Hepatocyte (in vitro differentiated cells): ENCODE measurements at regions not wholly inside any gene's neighbourhood (a gene's known extent, or its start where the extent isn't known, plus 50 kb on each side); places are given as distances from the start of the nearest gene placed in this dataset.

Experiments used
- DNase-seq: peaks from one replicate; pipeline ENCODE4 v3.0.0-alpha.2; 2016; ENCODE audit warnings: low spot score
- H2AFZ ChIP-seq: fragments of 200-600 bp; sonication (generic); 2 replicates; pipeline ENCODE4 v1.6.0; 2016; ENCODE audit warnings: antibody characterized with exemption, mild to moderate bottlenecking
- H3K27ac ChIP-seq: fragments of 200-600 bp; sonication (generic); 2 replicates; pipeline ENCODE4 v1.5.1; 2016; ENCODE audit warnings: mild to moderate bottlenecking
- H3K27me3 ChIP-seq: fragments of 200-600 bp; sonication (generic); 2 replicates; pipeline ENCODE4 v1.6.1; 2016
- H3K36me3 ChIP-seq: fragments of 200-600 bp; sonication (generic); replicated peaks from 2 replicates; pipeline ENCODE4 v1.5.1; 2016; ENCODE audit warnings: low read depth; ENCODE audit not compliant: insufficient read depth
- H3K4me1 ChIP-seq: fragments of 200-600 bp; sonication (generic); 2 replicates; pipeline ENCODE4 v1.5.1; 2016; ENCODE audit warnings: mild to moderate bottlenecking, moderate library complexity; ENCODE audit not compliant: insufficient read depth
- H3K4me2 ChIP-seq: fragments of 200-600 bp; sonication (generic); 2 replicates; pipeline ENCODE4 v1.6.0; 2016
- H3K4me3 ChIP-seq: fragments of 200-600 bp; sonication (generic); 2 replicates; pipeline ENCODE4 v1.5.1; 2016; ENCODE audit warnings: mild to moderate bottlenecking
- H3K79me2 ChIP-seq: fragments of 200-600 bp; sonication (generic); 2 replicates; pipeline ENCODE4 v1.6.0; 2017; ENCODE audit warnings: mild to moderate bottlenecking
- H3K9me2 ChIP-seq: fragments of 200-600 bp; sonication (generic); replicated peaks from 2 replicates; pipeline ENCODE4 v1.6.0; 2017; ENCODE audit warnings: mild to moderate bottlenecking; ENCODE audit not compliant: insufficient read depth
- H3K9me3 ChIP-seq: fragments of 200-600 bp; sonication (generic); 2 replicates; pipeline ENCODE4 v1.5.1; 2016; ENCODE audit warnings: low read depth, mild to moderate bottlenecking
- H4K20me1 ChIP-seq: fragments of 200-600 bp; sonication (generic); 2 replicates; pipeline ENCODE4 v1.6.0; 2016; ENCODE audit warnings: mild to moderate bottlenecking; ENCODE audit not compliant: insufficient read depth, poor library complexity, severe bottlenecking
- EZH2 ChIP-seq: fragments of 200-600 bp; sonication (generic); IDR thresholded peaks from 2 replicates; pipeline ENCODE4 v1.6.1; 2016; ENCODE audit warnings: antibody characterized with exemption, mild to moderate bottlenecking, borderline replicate concordance
- EZH2phosphoT487 ChIP-seq: fragments of 200-600 bp; sonication (generic); IDR thresholded peaks from one replicate; pipeline ENCODE4 v1.6.1; 2018; ENCODE audit warnings: antibody characterized with exemption, mild to moderate bottlenecking, low read depth, moderate library complexity; ENCODE audit not compliant: unreplicated experiment, severe bottlenecking
- WGBS: methylation state at CpG from one replicate; pipeline ENCODE4 v1.1.6; 2016; ENCODE audit warnings: low lambda C conversion rate; ENCODE audit errors: missing lambda C conversion rate; 5-methylcytosine and 5-hydroxymethylcytosine counted together
- TF ChIP-seq, protein P1 (sequence below): fragments of 200-600 bp; sonication (generic); IDR thresholded peaks from 2 replicates; pipeline ENCODE4 v1.5.1; 2016; ENCODE audit warnings: antibody characterized with exemption, mild to moderate bottlenecking; ENCODE audit not compliant: poor library complexity

DNA sequence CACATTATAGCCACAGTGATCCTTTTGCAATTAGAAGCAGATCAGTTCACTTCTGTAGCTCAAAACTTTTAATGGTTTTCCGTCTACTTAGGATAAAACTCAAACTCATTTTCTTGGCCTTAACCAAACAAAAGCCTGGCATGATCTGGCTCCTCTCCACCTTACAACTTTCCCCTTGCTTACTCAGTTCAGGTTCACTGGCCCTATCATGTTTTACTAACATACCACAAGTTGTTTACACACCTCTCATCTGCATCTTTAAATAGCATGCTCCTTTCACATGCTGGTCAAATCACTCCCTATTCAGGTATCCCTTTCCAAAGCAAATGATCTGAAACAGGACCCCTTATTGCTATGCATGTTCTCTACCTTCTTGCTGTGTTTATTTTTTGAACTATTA lies 191.4 kb upstream of the FAM83B start:
- no peak for DNase-seq
- TF ChIP-seq EZH2phosphoT487 (no peak), EZH2 (no peak)
- TF ChIP-seq, protein P1, sequence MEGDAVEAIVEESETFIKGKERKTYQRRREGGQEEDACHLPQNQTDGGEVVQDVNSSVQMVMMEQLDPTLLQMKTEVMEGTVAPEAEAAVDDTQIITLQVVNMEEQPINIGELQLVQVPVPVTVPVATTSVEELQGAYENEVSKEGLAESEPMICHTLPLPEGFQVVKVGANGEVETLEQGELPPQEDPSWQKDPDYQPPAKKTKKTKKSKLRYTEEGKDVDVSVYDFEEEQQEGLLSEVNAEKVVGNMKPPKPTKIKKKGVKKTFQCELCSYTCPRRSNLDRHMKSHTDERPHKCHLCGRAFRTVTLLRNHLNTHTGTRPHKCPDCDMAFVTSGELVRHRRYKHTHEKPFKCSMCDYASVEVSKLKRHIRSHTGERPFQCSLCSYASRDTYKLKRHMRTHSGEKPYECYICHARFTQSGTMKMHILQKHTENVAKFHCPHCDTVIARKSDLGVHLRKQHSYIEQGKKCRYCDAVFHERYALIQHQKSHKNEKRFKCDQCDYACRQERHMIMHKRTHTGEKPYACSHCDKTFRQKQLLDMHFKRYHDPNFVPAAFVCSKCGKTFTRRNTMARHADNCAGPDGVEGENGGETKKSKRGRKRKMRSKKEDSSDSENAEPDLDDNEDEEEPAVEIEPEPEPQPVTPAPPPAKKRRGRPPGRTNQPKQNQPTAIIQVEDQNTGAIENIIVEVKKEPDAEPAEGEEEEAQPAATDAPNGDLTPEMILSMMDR = no peak
- Histone ChIP-seq H4K20me1 (no peaks in the 10 kb centered on the region), H3K4me3 (no peak overlapping the region), H2AFZ (no peak overlapping the region), H3K79me2 (no peaks in the 10 kb centered on the region), H3K4me2 (peak overlapping the region; percentile 45), H3K27me3 (no peaks in the 10 kb centered on the region), H3K9me3 (no peaks in the 10 kb centered on the region), H3K27ac (peak overlapping the region; percentile 41), H3K36me3 (no peaks in the 10 kb centered on the region), H3K4me1 (peaks cover 15% of the 10 kb centered on the region), H3K9me2 (no peaks in the 10 kb centered on the region)
- WGBS = 59% methylated on average over 1 of the region's 1 CpG

DNA sequence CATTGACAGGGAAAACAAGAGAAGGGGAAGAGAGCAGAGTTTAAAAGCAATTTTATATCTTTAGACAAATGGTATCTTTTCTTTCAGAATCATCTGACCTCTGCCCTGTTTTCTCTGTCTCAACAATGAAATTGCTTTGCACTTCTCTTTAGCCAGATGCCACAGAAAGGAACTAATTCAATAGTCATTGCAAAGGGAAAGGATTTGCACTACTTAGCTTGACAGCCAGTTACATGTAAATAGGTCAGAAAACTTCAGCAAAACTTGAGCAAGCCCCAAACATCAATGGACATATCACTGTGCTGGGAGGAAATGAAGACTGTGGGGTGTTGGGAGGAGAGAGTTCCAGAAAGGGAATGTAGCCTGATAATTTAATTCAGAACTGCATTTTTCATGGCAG lies 181.3 kb upstream of the FAM83B start:
- H3K9me3 ChIP-seq = no peaks in the 10 kb centered on the region
- no peaks in the 10 kb centered on the region for H4K20me1 ChIP-seq
- H3K4me1 ChIP-seq = no peaks in the 10 kb centered on the region
- no peak overlapping the region for H2AFZ ChIP-seq
- H3K9me2 ChIP-seq = no peaks in the 10 kb centered on the region
- no peaks in the 10 kb centered on the region for H3K27me3 ChIP-seq
- H3K27ac ChIP-seq = no peak overlapping the region
- no peak overlapping the region for H3K4me3 ChIP-seq
- no peaks in the 10 kb centered on the region for H3K79me2 ChIP-seq
- TF ChIP-seq, protein P1 = no peak
- TF ChIP-seq EZH2 (no peak), EZH2phosphoT487 (no peak)
- H3K36me3 ChIP-seq = no peaks in the 10 kb centered on the region
- H3K4me2 ChIP-seq = no peak overlapping the region
- no peak for DNase-seq

DNA sequence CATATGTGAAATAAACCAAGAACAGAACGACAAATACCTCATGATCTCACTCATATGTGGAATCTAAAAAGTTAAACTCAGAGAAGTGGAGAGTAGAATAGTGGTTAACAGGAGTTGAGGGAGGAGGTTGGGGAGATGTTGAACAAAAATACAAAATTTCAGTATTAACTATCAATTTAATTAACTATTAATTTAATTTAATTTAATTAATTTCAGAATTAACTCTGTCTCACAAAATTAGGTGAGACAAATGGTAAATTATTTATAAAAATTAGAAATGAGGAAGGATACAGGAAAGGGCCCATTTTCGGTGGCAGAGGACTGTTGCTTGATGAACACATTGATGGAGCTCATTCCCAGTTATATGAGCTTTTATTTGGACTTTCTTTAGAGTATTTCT lies 166.0 kb upstream of the FAM83B start:
- Histone ChIP-seq H3K27ac (no peak overlapping the region), H3K4me2 (no peak overlapping the region), H3K9me3 (no peaks in the 10 kb centered on the region), H3K9me2 (no peaks in the 10 kb centered on the region), H3K4me3 (no peak overlapping the region), H3K79me2 (no peaks in the 10 kb centered on the region), H3K36me3 (no peaks in the 10 kb centered on the region), H4K20me1 (no peaks in the 10 kb centered on the region), H3K27me3 (no peaks in the 10 kb centered on the region), H2AFZ (no peak overlapping the region), H3K4me1 (no peaks in the 10 kb centered on the region)
- TF ChIP-seq EZH2 = no peak
- TF ChIP-seq EZH2phosphoT487 = no peak
- TF ChIP-seq, protein P1 = no peak
- 97% methylated on average over 2 of the region's 2 CpGs for WGBS
- DNase-seq = no peak

DNA sequence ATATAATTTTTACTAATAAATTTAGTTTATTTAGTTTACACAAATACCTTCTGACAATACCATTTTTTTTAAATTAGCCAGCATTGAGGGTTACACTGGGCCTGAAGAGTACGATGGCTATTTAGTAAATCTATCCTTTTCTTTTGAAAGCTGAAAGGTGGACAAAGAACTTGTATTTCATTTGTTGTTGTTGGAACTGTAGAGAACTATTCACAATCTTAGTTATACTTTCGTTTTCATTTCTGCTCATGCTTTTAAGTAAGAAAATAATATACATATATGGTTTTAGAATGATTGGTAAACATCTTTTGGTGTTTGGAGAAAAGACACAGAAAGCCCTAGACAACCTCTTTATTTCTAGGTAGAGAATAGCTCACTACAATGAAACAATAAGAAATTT lies 165.3 kb upstream of the FAM83B start:
- no peak overlapping the region for H3K4me2 ChIP-seq
- no peak for DNase-seq
- no peaks in the 10 kb centered on the region for H3K27me3 ChIP-seq
- no peaks in the 10 kb centered on the region for H4K20me1 ChIP-seq
- no peak overlapping the region for H3K4me3 ChIP-seq
- WGBS = 96% methylated on average over 2 of the region's 2 CpGs
- no peaks in the 10 kb centered on the region for H3K79me2 ChIP-seq
- no peaks in the 10 kb centered on the region for H3K9me2 ChIP-seq
- no peaks in the 10 kb centered on the region for H3K4me1 ChIP-seq
- H3K27ac ChIP-seq = no peak overlapping the region
- no peak for TF ChIP-seq EZH2
- no peak for TF ChIP-seq EZH2phosphoT487
- TF ChIP-seq, protein P1 = no peak
- H3K36me3 ChIP-seq = no peaks in the 10 kb centered on the region
- H2AFZ ChIP-seq = no peak overlapping the region
- no peaks in the 10 kb centered on the region for H3K9me3 ChIP-seq
